BJ (cell line): ENCODE measurements at regions not wholly inside any gene's neighbourhood (a gene's known extent, or its start where the extent isn't known, plus 50 kb on each side); places are given as distances from the start of the nearest gene placed in this dataset.
"Not testable (repeated sequence)": the region's sequence is repeated elsewhere in the genome, so short reads cannot be mapped to it uniquely, and the experiment has no call there.

Experiments used
- CTCF ChIA-PET: fragments of 350-600 bp; formaldehyde crosslinking; extraction: SDS; loops from one replicate; lab custom pipeline; 2021; ENCODE audit warnings: antibody characterized with exemption, inconsistent platforms; lab: Yijun Ruan, JAX
- POLR2A ChIA-PET: fragments of 300-600 bp; sonication (Branson Sonifier 250); formaldehyde crosslinking; extraction: SDS; loops from one replicate; lab custom pipeline; 2021; ENCODE audit warnings: antibody characterized with exemption; lab: Charles Lee
- DNase-seq: peaks from one replicate; pipeline ENCODE4 v3.0.0-alpha.2; 2011; ENCODE audit warnings: low read depth
- H3K27me3 ChIP-seq: 2 replicates; pipeline ENCODE4 v1.6.0; 2011; ENCODE audit warnings: low read length; ENCODE audit not compliant: control insufficient read depth, insufficient read depth
- H3K36me3 ChIP-seq: 2 replicates; pipeline ENCODE4 v1.5.1; 2011; ENCODE audit warnings: low read length; ENCODE audit not compliant: control insufficient read depth, insufficient read depth
- H3K4me3 ChIP-seq: 2 replicates; pipeline ENCODE4 v1.5.1; 2011; ENCODE audit warnings: low read depth, mild to moderate bottlenecking, control low read depth, low read length
- TF ChIP-seq, protein P1 (sequence below): IDR thresholded peaks from 2 replicates; pipeline ENCODE4 v1.5.1; 2011; ENCODE audit warnings: low read depth, mild to moderate bottlenecking, control low read depth, inconsistent platforms, low read length, moderate library complexity; ENCODE audit not compliant: insufficient read depth

DNA sequence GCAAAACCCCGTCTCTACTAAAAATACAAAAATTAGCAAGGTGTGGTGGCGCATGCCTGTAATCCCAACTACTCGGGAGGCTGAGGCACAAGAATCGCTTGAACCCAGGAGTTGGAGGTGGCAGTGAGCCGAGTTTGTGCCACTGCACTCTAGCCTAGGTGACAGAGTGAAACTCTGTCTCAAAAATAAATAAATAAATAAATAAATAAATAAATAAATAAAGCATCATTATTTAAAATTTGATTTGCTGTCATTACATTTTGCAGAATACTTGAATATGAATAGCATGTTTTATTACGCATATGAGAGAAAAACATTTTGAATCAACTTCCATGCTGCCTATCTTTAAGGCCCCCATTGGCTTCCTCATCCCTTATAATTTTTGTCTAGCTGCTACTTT, 53.4 kb upstream of the MED14 start:
- H3K4me3 ChIP-seq, DNase-seq, CTCF ChIA-PET, H3K27me3 ChIP-seq, H3K36me3 ChIP-seq, POLR2A ChIA-PET: not testable (repeated sequence)

GRCh38 chrX:40792433-40792832, 57.1 kb upstream of the MED14 start:
- no peaks in the 10 kb centered on the region for H3K27me3 ChIP-seq
- no peak for DNase-seq
- ChIA-PET CTCF (interaction anchor here (3.4 kb wide), 1 partner anchor 139 kb away, joined by 25 read pairs; no protein-coding TSS in a partner anchor), POLR2A (no interaction called here)
- TF ChIP-seq, protein P1, sequence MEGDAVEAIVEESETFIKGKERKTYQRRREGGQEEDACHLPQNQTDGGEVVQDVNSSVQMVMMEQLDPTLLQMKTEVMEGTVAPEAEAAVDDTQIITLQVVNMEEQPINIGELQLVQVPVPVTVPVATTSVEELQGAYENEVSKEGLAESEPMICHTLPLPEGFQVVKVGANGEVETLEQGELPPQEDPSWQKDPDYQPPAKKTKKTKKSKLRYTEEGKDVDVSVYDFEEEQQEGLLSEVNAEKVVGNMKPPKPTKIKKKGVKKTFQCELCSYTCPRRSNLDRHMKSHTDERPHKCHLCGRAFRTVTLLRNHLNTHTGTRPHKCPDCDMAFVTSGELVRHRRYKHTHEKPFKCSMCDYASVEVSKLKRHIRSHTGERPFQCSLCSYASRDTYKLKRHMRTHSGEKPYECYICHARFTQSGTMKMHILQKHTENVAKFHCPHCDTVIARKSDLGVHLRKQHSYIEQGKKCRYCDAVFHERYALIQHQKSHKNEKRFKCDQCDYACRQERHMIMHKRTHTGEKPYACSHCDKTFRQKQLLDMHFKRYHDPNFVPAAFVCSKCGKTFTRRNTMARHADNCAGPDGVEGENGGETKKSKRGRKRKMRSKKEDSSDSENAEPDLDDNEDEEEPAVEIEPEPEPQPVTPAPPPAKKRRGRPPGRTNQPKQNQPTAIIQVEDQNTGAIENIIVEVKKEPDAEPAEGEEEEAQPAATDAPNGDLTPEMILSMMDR = no peak
- no peak overlapping the region for H3K4me3 ChIP-seq
- H3K36me3 ChIP-seq = no peaks in the 10 kb centered on the region

DNA sequence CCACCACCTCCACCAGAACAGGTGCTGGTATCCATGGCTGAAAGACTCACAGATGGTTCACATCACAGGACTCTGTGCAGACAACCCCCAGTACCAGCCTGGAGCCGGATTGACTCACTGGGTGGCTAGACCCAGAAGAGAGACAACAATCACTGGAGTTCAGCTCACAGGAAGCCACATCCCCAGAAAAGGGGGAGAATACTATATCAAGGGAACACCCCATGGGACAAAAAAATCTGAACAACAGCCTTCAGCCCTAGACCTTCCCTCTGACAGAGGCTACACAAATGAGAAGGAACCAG, 59.4 kb upstream of the MED14 start:
- H3K4me3 ChIP-seq, POLR2A ChIA-PET, H3K27me3 ChIP-seq, DNase-seq, H3K36me3 ChIP-seq: not testable (repeated sequence)
- CTCF ChIA-PET = interaction anchor here (0.6 to 3.4 kb wide), 12 partner anchors 10 to 321 kb away, joined by 3 to 25 read pairs (median 4); partner anchors contain the start of gene CXorf38

GRCh38 chrX:40799745-40800144, 64.4 kb upstream of the MED14 start:
- H3K27me3 ChIP-seq, H3K4me3 ChIP-seq, H3K36me3 ChIP-seq, CTCF ChIA-PET, DNase-seq, POLR2A ChIA-PET: not testable (repeated sequence)

DNA sequence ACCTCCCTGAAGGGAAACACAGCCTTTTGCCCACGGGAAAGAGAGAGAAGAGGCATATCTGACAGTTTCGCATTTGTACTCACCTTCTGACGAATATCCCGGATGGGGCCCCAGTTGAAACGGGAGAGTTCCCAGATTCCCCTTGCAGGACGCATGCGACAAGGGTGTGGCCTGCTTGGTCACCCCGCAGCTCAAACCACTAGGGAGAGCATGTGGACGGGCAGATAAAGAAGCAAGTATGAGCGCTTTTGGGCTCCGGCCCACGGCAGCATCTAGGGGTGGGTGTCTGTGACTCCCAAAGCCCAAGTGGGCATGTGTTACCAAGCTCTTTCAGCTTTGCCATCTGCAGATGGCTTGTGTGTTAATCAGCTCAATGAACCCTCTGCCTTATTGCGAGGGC, 70.1 kb upstream of the MED14 start:
- ChIA-PET CTCF (no interaction called here), POLR2A (no interaction called here)
- no peaks in the 10 kb centered on the region for H3K27me3 ChIP-seq
- H3K4me3 ChIP-seq = no peak overlapping the region
- TF ChIP-seq, protein P1 = no peak
- H3K36me3 ChIP-seq = no peaks in the 10 kb centered on the region
- DNase-seq = no peak

- no peak overlapping the region for H3K4me3 ChIP-seq
- TF ChIP-seq, protein P1 = no peak
- CTCF ChIA-PET = no interaction called here
- H3K36me3 ChIP-seq = no peaks in the 10 kb centered on the region
- no peak for DNase-seq
- no peaks in the 10 kb centered on the region for H3K27me3 ChIP-seq
- POLR2A ChIA-PET = no interaction called here
Measured at GRCh38 chrX:40806513-40807220, 71.3 kb upstream of the MED14 start.

- POLR2A ChIA-PET = no interaction called here
Measured at GRCh38 chrX:40807384-40807783, 72.0 kb upstream of the MED14 start.

More at GRCh38 chrX:40807384-40807783, 72.0 kb upstream of the MED14 start:
- no peaks in the 10 kb centered on the region for H3K36me3 ChIP-seq
- H3K4me3 ChIP-seq = no peak overlapping the region
- CTCF ChIA-PET = no interaction called here
- DNase-seq = no peak
- H3K27me3 ChIP-seq = no peaks in the 10 kb centered on the region
- TF ChIP-seq, protein P1 = no peak
